GM12874 (cell line): ENCODE measurements at regions not wholly inside any gene's neighbourhood (a gene's known extent, or its start where the extent isn't known, plus 50 kb on each side); places are given as distances from the start of the nearest gene placed in this dataset.

Source experiments
- TF ChIP-seq, protein P1 (sequence below): IDR thresholded peaks from 2 replicates; pipeline ENCODE4 v1.5.1; 2011; ENCODE audit warnings: low read depth, mild to moderate bottlenecking, control low read depth, low read length, moderate library complexity; ENCODE audit not compliant: insufficient read depth

DNA sequence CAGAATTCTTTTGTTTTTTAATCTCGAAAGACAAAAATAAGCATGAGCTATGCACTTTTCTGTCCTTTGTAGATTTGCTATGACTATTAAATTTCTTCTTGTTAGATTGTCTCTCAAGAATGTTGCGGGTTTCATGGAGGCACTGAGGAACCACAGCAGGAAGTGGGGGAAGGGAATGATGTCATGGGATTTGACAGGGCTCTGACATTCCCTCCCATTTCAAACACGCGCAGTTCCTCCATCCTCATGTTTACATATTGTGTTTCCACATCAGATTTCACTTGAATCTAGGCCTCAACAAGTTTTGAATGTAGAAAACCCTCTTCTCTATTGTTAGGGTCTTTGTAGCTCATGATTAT is 154.8 kb downstream of the PALM2AKAP2 start:
- TF ChIP-seq, protein P1, sequence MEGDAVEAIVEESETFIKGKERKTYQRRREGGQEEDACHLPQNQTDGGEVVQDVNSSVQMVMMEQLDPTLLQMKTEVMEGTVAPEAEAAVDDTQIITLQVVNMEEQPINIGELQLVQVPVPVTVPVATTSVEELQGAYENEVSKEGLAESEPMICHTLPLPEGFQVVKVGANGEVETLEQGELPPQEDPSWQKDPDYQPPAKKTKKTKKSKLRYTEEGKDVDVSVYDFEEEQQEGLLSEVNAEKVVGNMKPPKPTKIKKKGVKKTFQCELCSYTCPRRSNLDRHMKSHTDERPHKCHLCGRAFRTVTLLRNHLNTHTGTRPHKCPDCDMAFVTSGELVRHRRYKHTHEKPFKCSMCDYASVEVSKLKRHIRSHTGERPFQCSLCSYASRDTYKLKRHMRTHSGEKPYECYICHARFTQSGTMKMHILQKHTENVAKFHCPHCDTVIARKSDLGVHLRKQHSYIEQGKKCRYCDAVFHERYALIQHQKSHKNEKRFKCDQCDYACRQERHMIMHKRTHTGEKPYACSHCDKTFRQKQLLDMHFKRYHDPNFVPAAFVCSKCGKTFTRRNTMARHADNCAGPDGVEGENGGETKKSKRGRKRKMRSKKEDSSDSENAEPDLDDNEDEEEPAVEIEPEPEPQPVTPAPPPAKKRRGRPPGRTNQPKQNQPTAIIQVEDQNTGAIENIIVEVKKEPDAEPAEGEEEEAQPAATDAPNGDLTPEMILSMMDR = no peak

DNA sequence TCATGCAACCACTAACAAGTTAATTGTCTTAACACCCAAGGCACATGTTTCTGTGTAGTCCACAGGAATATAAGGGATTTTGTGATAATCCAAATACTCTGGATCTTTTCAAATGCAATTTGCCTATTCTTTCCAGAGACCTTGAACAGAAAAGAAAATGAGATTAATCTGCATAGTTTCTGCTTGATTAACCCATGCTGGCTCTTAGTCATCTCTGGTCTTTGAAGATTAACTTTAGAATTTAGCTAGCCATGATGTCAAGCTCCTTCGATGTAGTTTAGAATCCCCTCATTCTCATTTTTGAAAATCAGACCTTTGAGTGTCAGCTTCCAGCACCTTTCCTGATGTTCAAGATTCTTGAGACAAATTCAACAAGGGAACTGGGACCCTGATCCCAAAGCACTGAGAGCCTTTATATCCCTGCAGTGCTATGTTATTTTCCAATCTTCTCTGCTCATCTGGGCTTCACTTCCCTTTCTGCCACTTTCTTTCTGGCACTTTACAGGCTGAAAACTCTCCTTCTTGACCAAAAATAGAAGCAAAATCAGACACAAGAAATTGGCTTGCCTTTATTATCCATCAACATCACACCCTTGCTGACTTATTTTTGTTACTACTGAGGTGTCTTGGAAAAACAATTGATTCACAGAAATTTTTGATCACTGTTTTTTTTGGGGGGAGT is 155.5 kb downstream of the PALM2AKAP2 start:
- TF ChIP-seq, protein P1 = no peak

DNA sequence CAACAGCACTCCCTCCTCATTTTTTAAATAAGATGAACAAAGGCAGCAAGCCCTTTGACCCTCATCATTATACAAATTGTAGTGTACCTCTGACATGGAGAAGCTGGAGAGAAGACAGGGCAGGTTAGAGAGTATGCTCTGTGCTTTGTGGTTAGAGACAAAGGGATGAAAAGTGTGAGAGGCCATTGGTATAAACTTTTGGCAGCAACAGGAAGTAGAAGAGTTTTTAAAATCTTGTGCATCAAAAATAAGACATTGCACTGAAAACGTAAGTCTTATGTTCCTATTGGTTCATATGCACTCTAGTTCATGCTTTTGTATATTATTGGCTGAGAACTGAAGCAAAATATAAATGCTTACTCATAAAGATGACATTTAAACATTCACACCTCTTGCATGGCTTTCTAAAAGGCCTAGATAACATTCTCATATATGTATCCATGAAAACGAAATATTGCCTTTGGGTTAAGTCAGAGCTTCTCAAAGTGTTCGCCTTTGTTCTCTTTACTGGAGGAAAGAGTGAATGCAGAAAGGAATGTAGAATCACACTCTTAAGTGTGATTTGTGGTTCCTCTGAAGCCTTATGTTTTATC is 158.0 kb downstream of the PALM2AKAP2 start:
- TF ChIP-seq, protein P1 = no peak

DNA sequence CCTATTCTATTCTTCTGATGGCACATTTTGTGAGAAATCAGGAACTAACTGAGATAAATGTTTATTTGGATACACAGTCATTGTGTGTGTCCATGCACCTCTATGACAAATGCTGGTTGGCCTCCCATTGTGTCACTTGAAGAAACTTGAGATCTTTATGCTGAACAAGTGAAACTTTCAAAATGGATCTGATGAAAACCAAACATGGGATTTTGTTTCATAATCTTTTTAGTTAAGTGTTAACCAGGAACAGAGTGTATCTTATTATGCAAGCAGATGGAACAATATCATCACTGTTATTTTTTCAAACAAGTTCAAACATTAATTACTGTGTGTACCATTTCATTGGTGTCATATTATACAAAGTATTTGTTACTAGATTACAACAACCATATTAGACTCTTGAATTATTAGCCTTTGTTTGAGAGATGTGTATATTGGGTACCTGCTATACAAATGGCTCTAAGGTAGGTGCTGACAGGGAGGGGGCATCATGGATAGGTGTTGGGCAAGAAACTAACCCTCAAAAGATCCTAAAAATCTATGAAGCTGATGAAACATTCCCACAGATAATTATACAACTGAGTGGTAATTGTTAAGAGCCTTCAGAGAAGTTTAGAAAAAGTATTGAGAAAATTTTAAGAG is 159.8 kb downstream of the PALM2AKAP2 start:
- TF ChIP-seq, protein P1 = no peak

GRCh38 chr9:109940561-109940960 is 160.6 kb downstream of the PALM2AKAP2 start:
- TF ChIP-seq, protein P1 = no peak

GRCh38 chr9:109941771-109942170 is 161.8 kb downstream of the PALM2AKAP2 start:
- TF ChIP-seq, protein P1 = no peak

DNA sequence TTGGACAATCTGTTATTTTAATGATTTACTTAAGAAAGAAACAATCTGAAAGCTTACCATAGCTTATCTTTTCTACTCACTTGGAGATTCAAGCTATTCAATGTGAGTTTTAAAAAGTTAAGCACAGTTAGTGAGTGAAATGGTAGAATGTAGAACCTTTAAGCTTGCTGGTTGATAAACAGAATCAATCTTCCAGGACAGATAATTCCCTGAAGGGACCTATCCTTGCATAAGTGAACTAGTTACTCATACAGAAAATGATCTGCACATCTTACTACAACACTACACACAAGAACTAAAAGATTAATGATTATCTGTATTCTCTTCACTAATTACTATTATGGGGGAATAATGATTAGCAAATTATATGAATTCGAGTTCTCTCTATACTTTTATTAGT is 165.6 kb downstream of the PALM2AKAP2 start:
- TF ChIP-seq, protein P1 = no peak
